ENCODE measurements at regions not wholly inside any gene's neighbourhood (a gene's known extent, or its start where the extent isn't known, plus 50 kb on each side); places are given as distances from the start of the nearest gene placed in this dataset.

DNA sequence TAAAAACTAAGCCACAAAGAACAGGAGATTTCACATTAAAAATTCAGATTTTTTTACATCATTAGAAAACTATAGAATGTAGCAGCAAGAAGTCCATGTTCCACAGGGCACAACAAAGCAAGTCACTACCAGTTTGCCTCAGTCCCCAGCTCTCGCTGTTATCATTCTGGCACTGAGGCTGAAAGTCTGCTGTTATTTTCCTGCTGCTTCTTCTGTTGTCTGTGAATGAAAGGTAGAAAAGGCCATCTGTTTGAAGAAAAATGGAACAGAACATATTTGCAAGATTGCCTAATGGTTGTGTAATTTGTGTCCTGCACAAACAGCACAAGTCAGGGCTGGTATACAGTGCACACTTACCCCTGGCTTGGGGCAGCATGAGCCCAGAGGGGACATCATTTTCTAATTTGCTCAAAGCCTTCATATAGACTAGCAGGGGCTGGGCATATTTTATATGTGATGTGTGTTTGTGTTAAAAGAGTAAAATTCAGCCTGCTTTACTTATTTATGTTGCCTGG lies 105.6 kb upstream of the COG2 start:
- Histone ChIP-seq H3K36me3 (no peaks in the 10 kb centered on the region), H3K9me3 (no peaks in the 10 kb centered on the region), H3K4me1 (no peaks in the 10 kb centered on the region), H3K4me3 (no peak overlapping the region), H3K27ac (no peak overlapping the region), H3K27me3 (no peaks in the 10 kb centered on the region)
- in situ Hi-C loops (cut with MboI; ENCODE audit: low sequenced_read_pairs in 4 of 4) = no loop called here
- TF ChIP-seq CTCF (IDR thresholded peaks at IDR 0.05 in 4 of 5, conservative IDR thresholded peaks at IDR 0.05 in 1 of 5) (no peak), POLR2A (IDR thresholded peaks at IDR 0.05) (no peak)
- ATAC-seq = no peak
- DNase-seq = no peak
- intact Hi-C loops (cut with DNase I; ENCODE audit: low total_unique reads) = no loop called here

DNA sequence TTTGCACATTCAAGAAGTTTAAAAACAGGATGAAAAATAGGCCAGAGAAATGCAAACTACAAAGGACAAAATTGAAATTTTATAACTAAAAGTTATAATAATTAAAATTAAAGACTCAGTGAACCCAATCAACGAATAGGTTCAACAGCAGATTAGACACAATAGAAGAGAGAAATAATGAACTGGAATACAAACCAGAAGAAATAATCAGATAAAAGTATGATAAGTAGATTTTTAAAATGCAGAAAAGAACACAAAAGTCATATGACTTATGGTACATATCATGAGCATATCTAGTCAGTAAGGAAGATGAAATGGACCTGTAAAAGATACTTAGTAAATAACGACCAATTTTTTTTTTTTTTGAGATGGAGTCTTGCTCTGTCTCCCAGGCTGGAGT lies 108.1 kb upstream of the COG2 start:
- ATAC-seq = no peak
- TF ChIP-seq POLR2A (IDR thresholded peaks at IDR 0.05) (no peak), CTCF (IDR thresholded peaks at IDR 0.05 in 4 of 5, conservative IDR thresholded peaks at IDR 0.05 in 1 of 5) (no peak)
- Histone ChIP-seq H3K9me3 (no peaks in the 10 kb centered on the region), H3K4me1 (no peaks in the 10 kb centered on the region), H3K36me3 (no peaks in the 10 kb centered on the region), H3K27me3 (no peaks in the 10 kb centered on the region), H3K27ac (no peak overlapping the region), H3K4me3 (no peak overlapping the region)
- DNase-seq = no peak
- intact Hi-C loops (cut with DNase I; ENCODE audit: low total_unique reads) = no loop called here
- in situ Hi-C loops (cut with MboI; ENCODE audit: low sequenced_read_pairs in 4 of 4) = no loop called here

DNA sequence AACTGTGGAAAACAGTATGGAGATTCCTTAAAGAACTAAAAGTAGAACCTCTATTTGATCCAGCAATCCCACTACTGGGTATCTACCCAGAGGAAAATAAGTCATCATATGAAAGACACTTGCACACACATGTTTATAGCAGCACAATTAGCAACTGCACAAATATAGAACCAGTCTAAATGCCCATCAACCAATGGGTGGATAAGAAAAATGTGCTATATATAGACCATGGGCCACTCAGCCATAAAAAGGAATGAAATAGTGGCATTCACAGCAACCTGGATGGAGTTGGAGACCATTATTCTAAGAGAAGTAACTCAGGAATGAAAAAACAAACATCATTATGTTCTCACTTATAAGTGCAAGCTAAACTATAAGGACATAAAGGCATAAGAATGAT lies 105.0 kb upstream of the PGBD5 start:
- Histone ChIP-seq H3K9me3 (no peaks in the 10 kb centered on the region), H3K36me3 (no peaks in the 10 kb centered on the region), H3K4me3 (no peak overlapping the region), H3K4me1 (no peaks in the 10 kb centered on the region), H3K27ac (no peak overlapping the region), H3K27me3 (no peaks in the 10 kb centered on the region)
- ATAC-seq (no peak), DNase-seq (no peak)
- in situ Hi-C loops (cut with MboI; ENCODE audit: low sequenced_read_pairs in 4 of 4) (no loop called here), intact Hi-C loops (cut with DNase I; ENCODE audit: low total_unique reads) (no loop called here)
- TF ChIP-seq POLR2A (IDR thresholded peaks at IDR 0.05) (no peak), CTCF (IDR thresholded peaks at IDR 0.05 in 4 of 5, conservative IDR thresholded peaks at IDR 0.05 in 1 of 5) (no peak)

- H3K27me3 ChIP-seq = no peaks in the 10 kb centered on the region
- peaks cover 0 to 10% of the 10 kb centered on the region in 2 donors for H3K4me1 ChIP-seq
- no peak for ATAC-seq
- no peak for DNase-seq
- TF ChIP-seq POLR2A (IDR thresholded peaks at IDR 0.05) (no peak), CTCF (IDR thresholded peaks at IDR 0.05 in 4 of 5, conservative IDR thresholded peaks at IDR 0.05 in 1 of 5) (no peak)
- H3K4me3 ChIP-seq = no peak overlapping the region
- no peak overlapping the region for H3K27ac ChIP-seq
- no peaks in the 10 kb centered on the region for H3K36me3 ChIP-seq
- no peaks in the 10 kb centered on the region for H3K9me3 ChIP-seq
- in situ Hi-C loops (cut with MboI; ENCODE audit: low sequenced_read_pairs in 4 of 4) (no loop called here), intact Hi-C loops (cut with DNase I; ENCODE audit: low total_unique reads) (no loop called here)
Measured at GRCh38 chr1:230519246-230519645, 93.1 kb upstream of the PGBD5 start.

- no peaks in the 10 kb centered on the region for H3K27me3 ChIP-seq
- in situ Hi-C loops (cut with MboI; ENCODE audit: low sequenced_read_pairs in 4 of 4) (no loop called here), intact Hi-C loops (cut with DNase I; ENCODE audit: low total_unique reads) (no loop called here)
- DNase-seq (no peak), ATAC-seq (no peak)
- H3K4me3 ChIP-seq = no peak overlapping the region
- no peak for TF ChIP-seq CTCF (IDR thresholded peaks at IDR 0.05 in 4 of 5, conservative IDR thresholded peaks at IDR 0.05 in 1 of 5)
- no peak for TF ChIP-seq POLR2A (IDR thresholded peaks at IDR 0.05)
- no peak overlapping the region for H3K27ac ChIP-seq
- no peaks in the 10 kb centered on the region for H3K9me3 ChIP-seq
- H3K36me3 ChIP-seq = no peaks in the 10 kb centered on the region
- peaks cover 0 to 10% of the 10 kb centered on the region in 2 donors for H3K4me1 ChIP-seq
Measured at GRCh38 chr1:230518511-230518910, 92.4 kb upstream of the PGBD5 start.

Measured in gastrocnemius medialis (tissue), 4 donors.